Activated T-helper 1 cell treated with anti-CD3 and anti-CD28 coated beads, Interleukin-12 subunit alpha, Interleukin-12 subunit beta, Interleukin-2, Interleukin-4 antibody, amounts not matched to agents 30 ng/mL and 10 ng/mL and 1 ng/mL, durations not matched to agents 14 hours and 24 hours and 36 hours (primary cell): ENCODE measurements at regions not wholly inside any gene's neighbourhood (a gene's known extent, or its start where the extent isn't known, plus 50 kb on each side); places are given as distances from the start of the nearest gene placed in this dataset.

Source experiments
- DNase-seq: peaks from one replicate; pipeline ENCODE4 v3.0.0; 2021; ENCODE audit warnings: low spot score
- H3K27ac Mint-ChIP-seq: one replicate; pipeline ENCODE4 v1.8.0; 2021; ENCODE audit warnings: mild to moderate bottlenecking, mixed read lengths
- H3K27me3 Mint-ChIP-seq: one replicate; pipeline ENCODE4 v1.8.0; 2022; ENCODE audit warnings: mild to moderate bottlenecking, moderate library complexity, mixed read lengths; ENCODE audit not compliant: insufficient read depth
- H3K36me3 Mint-ChIP-seq: one replicate; pipeline ENCODE4 v1.8.0; 2021; ENCODE audit warnings: low read depth, mixed read lengths
- H3K4me1 Mint-ChIP-seq: one replicate; pipeline ENCODE4 v1.8.0; 2021; ENCODE audit warnings: low read depth, mixed read lengths
- H3K4me3 Mint-ChIP-seq: one replicate; pipeline ENCODE4 v1.8.0; 2021; ENCODE audit warnings: mild to moderate bottlenecking, moderate library complexity, mixed read lengths
- H3K9me3 Mint-ChIP-seq: one replicate; pipeline ENCODE4 v1.8.0; 2021; ENCODE audit warnings: mixed read lengths
- intact Hi-C: fragments of 100-400 bp; cut with micrococcal nuclease; formaldehyde crosslinking; loops from one replicate; pipeline ENCODE4 v1.15.1; 2024

- Mint-ChIP-seq H3K27ac (no peak overlapping the region), H3K36me3 (no peaks in the 10 kb centered on the region), H3K4me1 (no peaks in the 10 kb centered on the region), H3K27me3 (no peaks in the 10 kb centered on the region), H3K4me3 (no peak overlapping the region), H3K9me3 (no peaks in the 10 kb centered on the region)
- no peak for DNase-seq
- intact Hi-C loops = no loop called here
These were observed 244.1 kb downstream of the POLR1F start for GRCh38 chr7:19464751-19465150.

- no peak overlapping the region for H3K4me3 Mint-ChIP-seq
- DNase-seq = no peak
- H3K36me3 Mint-ChIP-seq = no peaks in the 10 kb centered on the region
- intact Hi-C loops = no loop called here
- H3K9me3 Mint-ChIP-seq = no peaks in the 10 kb centered on the region
- H3K27me3 Mint-ChIP-seq = no peaks in the 10 kb centered on the region
- H3K27ac Mint-ChIP-seq = no peak overlapping the region
- H3K4me1 Mint-ChIP-seq = no peaks in the 10 kb centered on the region
These were observed 244.6 kb downstream of the POLR1F start for GRCh38 chr7:19464241-19464640.

DNA sequence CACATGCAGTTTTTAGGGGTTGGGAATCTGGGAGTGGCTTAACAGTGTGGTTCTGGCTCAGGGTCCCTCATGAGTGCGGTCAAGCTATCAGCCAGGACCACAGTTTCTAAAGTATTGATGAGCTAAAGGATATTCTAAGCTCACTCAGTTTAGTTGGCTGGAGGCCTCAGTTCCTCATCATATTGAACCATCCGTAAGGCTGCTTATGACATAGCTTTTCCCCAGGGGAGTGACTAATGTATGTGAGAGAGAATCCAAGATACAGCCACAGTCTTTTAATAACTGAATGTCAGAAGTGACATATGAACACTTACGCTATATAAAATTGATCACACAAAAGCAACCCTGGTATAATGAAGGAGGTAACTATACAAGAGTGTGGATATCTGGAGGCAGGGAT is 245.3 kb downstream of the POLR1F start:
- Mint-ChIP-seq H3K4me3 (no peak overlapping the region), H3K27me3 (no peaks in the 10 kb centered on the region), H3K27ac (no peak overlapping the region), H3K4me1 (no peaks in the 10 kb centered on the region), H3K9me3 (no peaks in the 10 kb centered on the region), H3K36me3 (no peaks in the 10 kb centered on the region)
- DNase-seq = no peak
- intact Hi-C loops = no loop called here

DNA sequence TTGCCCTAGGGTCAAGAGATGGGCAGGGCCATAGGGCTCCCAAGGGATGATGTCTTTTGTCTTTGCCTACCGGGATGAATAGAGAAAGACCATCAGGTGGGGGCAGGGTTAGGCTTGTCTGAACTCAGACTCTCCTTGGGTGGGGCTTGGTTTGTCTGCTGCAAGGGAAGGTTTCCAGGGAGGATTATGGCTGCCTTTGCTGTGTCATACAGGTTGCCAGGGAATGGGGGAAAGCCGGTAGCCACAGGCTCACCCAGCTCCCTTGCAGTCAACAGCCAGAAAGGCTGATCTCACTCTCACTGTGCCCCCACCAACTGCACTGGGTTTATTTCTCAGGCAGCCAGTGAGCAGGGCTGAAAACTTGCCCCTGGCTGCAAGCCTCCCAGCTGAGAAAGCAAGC is 253.2 kb downstream of the POLR1F start:
- H3K4me1 Mint-ChIP-seq = no peaks in the 10 kb centered on the region
- no peak overlapping the region for H3K4me3 Mint-ChIP-seq
- intact Hi-C loops = no loop called here
- no peak for DNase-seq
- no peaks in the 10 kb centered on the region for H3K27me3 Mint-ChIP-seq
- H3K9me3 Mint-ChIP-seq = peaks cover 11% of the 10 kb centered on the region
- H3K27ac Mint-ChIP-seq = no peak overlapping the region
- H3K36me3 Mint-ChIP-seq = no peaks in the 10 kb centered on the region

GRCh38 chr7:19448091-19448490 is 260.7 kb downstream of the POLR1F start:
- Mint-ChIP-seq H3K27me3 (no peaks in the 10 kb centered on the region), H3K9me3 (no peaks in the 10 kb centered on the region), H3K27ac (no peak overlapping the region), H3K36me3 (no peaks in the 10 kb centered on the region), H3K4me1 (no peaks in the 10 kb centered on the region), H3K4me3 (no peak overlapping the region)
- no peak for DNase-seq
- intact Hi-C loops = loop anchor here (10.0 kb wide), 1 partner anchor 1093 kb away; no protein-coding TSS in a partner anchor

GRCh38 chr7:19442016-19442785 is 266.6 kb downstream of the POLR1F start:
- Mint-ChIP-seq H3K27ac (no peak overlapping the region), H3K36me3 (no peaks in the 10 kb centered on the region), H3K27me3 (no peaks in the 10 kb centered on the region), H3K4me1 (no peaks in the 10 kb centered on the region), H3K4me3 (no peak overlapping the region), H3K9me3 (no peaks in the 10 kb centered on the region)
- DNase-seq = no peak
- intact Hi-C loops = loop anchor here (10.0 kb wide), 1 partner anchor 1087 kb away; no protein-coding TSS in a partner anchor

DNA sequence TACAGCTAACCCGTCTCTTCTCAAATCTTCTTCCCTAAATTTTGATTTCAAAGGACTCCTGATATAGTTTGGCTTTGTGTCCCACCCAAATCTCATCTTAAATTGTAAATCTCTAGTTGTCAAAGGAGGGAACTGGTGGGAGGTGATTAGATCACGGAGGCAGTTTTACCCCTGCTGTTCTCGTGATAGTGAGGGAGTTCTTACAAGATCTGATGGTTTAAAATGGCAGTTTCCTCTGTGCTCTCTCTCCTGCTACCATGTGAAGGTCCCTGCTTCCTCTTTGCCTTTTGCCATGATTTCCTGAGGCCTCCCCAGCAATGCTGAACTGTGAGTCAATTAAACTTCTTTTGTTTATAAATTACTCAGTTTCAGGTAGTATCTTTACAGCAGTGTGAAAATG is 269.3 kb downstream of the POLR1F start:
- Mint-ChIP-seq H3K27ac (no peak overlapping the region), H3K36me3 (no peaks in the 10 kb centered on the region), H3K4me1 (no peaks in the 10 kb centered on the region), H3K9me3 (no peaks in the 10 kb centered on the region), H3K27me3 (no peaks in the 10 kb centered on the region), H3K4me3 (no peak overlapping the region)
- DNase-seq = no peak
- intact Hi-C loops = no loop called here

DNA sequence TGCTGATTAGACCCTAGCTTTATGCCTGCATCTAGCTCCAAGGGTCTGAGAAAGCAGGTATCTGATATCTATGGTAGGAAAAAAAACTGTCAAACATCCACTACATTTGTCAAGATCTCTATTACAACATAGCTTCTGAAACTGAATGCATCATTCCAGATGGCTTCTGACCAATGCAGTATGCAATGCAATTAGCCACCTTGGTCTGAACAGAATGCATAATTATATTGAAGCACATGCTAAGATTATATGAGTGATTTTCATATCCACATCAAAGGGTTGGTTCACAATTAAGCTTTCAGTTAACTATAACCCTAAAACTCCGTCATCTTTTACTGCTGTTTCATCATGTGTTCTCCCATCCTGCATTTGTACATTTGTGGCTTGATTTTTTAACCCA is 271.4 kb downstream of the POLR1F start:
- no peak for DNase-seq
- Mint-ChIP-seq H3K27ac (no peak overlapping the region), H3K36me3 (no peaks in the 10 kb centered on the region), H3K4me1 (no peaks in the 10 kb centered on the region), H3K27me3 (no peaks in the 10 kb centered on the region), H3K4me3 (no peak overlapping the region), H3K9me3 (no peaks in the 10 kb centered on the region)
- intact Hi-C loops = no loop called here

DNA sequence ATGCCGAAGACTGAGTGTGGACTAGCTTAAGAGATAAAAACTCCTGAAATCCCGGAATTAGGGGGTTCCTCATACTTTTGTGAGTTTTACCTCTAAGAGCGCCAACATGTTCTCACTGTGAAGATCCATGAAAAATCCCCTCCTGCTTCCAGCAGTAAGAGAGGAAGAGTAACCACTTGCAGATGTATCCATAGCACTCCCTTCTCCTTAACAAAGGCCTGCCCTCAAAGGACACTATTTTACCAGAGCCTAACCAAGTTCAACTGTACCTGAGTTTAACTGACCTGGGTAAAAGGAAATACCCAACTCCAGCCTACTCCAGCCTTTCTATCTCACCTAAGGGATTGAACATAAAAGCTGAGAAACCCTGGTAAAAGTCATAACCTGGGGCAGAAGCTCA is 280.9 kb downstream of the POLR1F start:
- DNase-seq = no peak
- no peak overlapping the region for H3K4me3 Mint-ChIP-seq
- H3K27ac Mint-ChIP-seq = no peak overlapping the region
- no peaks in the 10 kb centered on the region for H3K27me3 Mint-ChIP-seq
- H3K36me3 Mint-ChIP-seq = no peaks in the 10 kb centered on the region
- no peaks in the 10 kb centered on the region for H3K4me1 Mint-ChIP-seq
- H3K9me3 Mint-ChIP-seq = no peaks in the 10 kb centered on the region
- intact Hi-C loops = no loop called here

DNA sequence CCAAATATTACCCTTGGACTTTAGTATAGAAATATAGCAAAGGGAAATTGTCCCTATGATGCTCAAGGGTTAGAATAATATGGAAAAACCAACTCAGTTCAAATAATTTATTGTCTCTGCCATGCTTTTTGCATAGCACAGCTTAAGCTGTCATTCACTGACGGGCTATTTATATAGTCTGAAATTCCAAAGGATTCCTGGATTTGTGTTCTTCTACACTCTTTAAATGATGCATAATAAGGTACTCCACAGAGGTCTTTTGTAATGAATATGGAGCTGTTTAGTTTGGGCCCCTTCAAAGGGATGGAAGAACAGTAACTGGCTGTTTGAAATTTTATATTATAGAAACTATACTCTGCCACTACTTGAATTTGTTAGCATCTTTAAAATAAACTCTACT is 276.6 kb upstream of the FERD3L start:
- no peak overlapping the region for H3K4me3 Mint-ChIP-seq
- no peaks in the 10 kb centered on the region for H3K36me3 Mint-ChIP-seq
- no peak for DNase-seq
- H3K4me1 Mint-ChIP-seq = no peaks in the 10 kb centered on the region
- H3K27ac Mint-ChIP-seq = no peak overlapping the region
- intact Hi-C loops = no loop called here
- no peaks in the 10 kb centered on the region for H3K27me3 Mint-ChIP-seq
- no peaks in the 10 kb centered on the region for H3K9me3 Mint-ChIP-seq

GRCh38 chr7:19417231-19417630 is 272.0 kb upstream of the FERD3L start:
- Mint-ChIP-seq H3K9me3 (no peaks in the 10 kb centered on the region), H3K4me3 (no peak overlapping the region), H3K27me3 (peaks cover 2% of the 10 kb centered on the region), H3K4me1 (no peaks in the 10 kb centered on the region), H3K27ac (no peak overlapping the region), H3K36me3 (no peaks in the 10 kb centered on the region)
- intact Hi-C loops = no loop called here
- DNase-seq = no peak

GRCh38 chr7:19415123-19415522 is 269.9 kb upstream of the FERD3L start:
- H3K36me3 Mint-ChIP-seq = no peaks in the 10 kb centered on the region
- H3K9me3 Mint-ChIP-seq = no peaks in the 10 kb centered on the region
- no peak for DNase-seq
- H3K4me3 Mint-ChIP-seq = no peak overlapping the region
- no peaks in the 10 kb centered on the region for H3K4me1 Mint-ChIP-seq
- peaks cover 2% of the 10 kb centered on the region for H3K27me3 Mint-ChIP-seq
- intact Hi-C loops = no loop called here
- H3K27ac Mint-ChIP-seq = no peak overlapping the region

- no peaks in the 10 kb centered on the region for H3K4me1 Mint-ChIP-seq
- H3K9me3 Mint-ChIP-seq = no peaks in the 10 kb centered on the region
- no peak for DNase-seq
- intact Hi-C loops = no loop called here
- peaks cover 2% of the 10 kb centered on the region for H3K27me3 Mint-ChIP-seq
- H3K4me3 Mint-ChIP-seq = no peak overlapping the region
- H3K36me3 Mint-ChIP-seq = no peaks in the 10 kb centered on the region
- no peak overlapping the region for H3K27ac Mint-ChIP-seq
These were observed 268.3 kb upstream of the FERD3L start for GRCh38 chr7:19413443-19413965.

- intact Hi-C loops = no loop called here
- H3K4me1 Mint-ChIP-seq = no peaks in the 10 kb centered on the region
- DNase-seq = no peak
- H3K9me3 Mint-ChIP-seq = no peaks in the 10 kb centered on the region
- no peak overlapping the region for H3K4me3 Mint-ChIP-seq
- no peaks in the 10 kb centered on the region for H3K27me3 Mint-ChIP-seq
- H3K36me3 Mint-ChIP-seq = no peaks in the 10 kb centered on the region
- no peak overlapping the region for H3K27ac Mint-ChIP-seq
These were observed 265.5 kb upstream of the FERD3L start for GRCh38 chr7:19410691-19411090.
